A673 (cell line): ENCODE measurements at regions not wholly inside any gene's neighbourhood (a gene's known extent, or its start where the extent isn't known, plus 50 kb on each side); places are given as distances from the start of the nearest gene placed in this dataset.

Source experiments
- EZH2 ChIP-seq: fragments of 200-600 bp; sonication (generic); IDR thresholded peaks from 2 replicates; pipeline ENCODE4 v1.6.1; 2017; ENCODE audit warnings: borderline replicate concordance, low read depth, mild to moderate bottlenecking, mixed read lengths, antibody characterized with exemption, low read length; ENCODE audit not compliant: poor library complexity, severe bottlenecking
- TF ChIP-seq, protein P1 (sequence below): fragments of 300-800, 200-600 bp; sonication (generic); conservative IDR thresholded peaks from 2 replicates; pipeline ENCODE4 v1.5.1; 2017; ENCODE audit warnings: low read depth, mild to moderate bottlenecking, antibody characterized with exemption, low read length, moderate library complexity, mixed read lengths

DNA sequence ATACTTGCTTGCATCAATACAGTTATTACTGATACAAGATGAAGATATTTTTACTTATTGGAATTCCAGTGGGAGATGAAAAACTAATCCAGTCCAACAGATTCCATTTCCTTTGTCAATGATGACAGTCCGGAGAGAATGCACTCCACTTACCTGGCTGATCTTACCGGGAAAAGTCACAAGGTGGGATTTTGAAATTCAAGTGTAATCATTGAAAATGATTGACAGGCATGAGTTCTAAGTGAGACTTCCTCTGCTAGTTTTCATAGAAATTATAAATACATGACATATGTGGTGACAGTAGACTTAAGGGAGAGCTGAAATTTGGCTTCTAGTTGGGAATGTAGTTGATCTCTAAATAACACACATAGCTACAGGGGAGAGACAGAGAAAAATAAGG, 859.9 kb downstream of the FAT4 start:
- TF ChIP-seq, protein P1, sequence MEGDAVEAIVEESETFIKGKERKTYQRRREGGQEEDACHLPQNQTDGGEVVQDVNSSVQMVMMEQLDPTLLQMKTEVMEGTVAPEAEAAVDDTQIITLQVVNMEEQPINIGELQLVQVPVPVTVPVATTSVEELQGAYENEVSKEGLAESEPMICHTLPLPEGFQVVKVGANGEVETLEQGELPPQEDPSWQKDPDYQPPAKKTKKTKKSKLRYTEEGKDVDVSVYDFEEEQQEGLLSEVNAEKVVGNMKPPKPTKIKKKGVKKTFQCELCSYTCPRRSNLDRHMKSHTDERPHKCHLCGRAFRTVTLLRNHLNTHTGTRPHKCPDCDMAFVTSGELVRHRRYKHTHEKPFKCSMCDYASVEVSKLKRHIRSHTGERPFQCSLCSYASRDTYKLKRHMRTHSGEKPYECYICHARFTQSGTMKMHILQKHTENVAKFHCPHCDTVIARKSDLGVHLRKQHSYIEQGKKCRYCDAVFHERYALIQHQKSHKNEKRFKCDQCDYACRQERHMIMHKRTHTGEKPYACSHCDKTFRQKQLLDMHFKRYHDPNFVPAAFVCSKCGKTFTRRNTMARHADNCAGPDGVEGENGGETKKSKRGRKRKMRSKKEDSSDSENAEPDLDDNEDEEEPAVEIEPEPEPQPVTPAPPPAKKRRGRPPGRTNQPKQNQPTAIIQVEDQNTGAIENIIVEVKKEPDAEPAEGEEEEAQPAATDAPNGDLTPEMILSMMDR = no peak
- no peak for TF ChIP-seq EZH2
